DLD1 (cell line): ENCODE measurements at regions not wholly inside any gene's neighbourhood (a gene's known extent, or its start where the extent isn't known, plus 50 kb on each side); places are given as distances from the start of the nearest gene placed in this dataset.

ENCODE experiments used
- in situ Hi-C: cut with HindIII; loops from 2 replicates; pipeline ENCODE4 v1.10.0; 2017; ENCODE audit warnings: low sequenced_read_pairs

DNA sequence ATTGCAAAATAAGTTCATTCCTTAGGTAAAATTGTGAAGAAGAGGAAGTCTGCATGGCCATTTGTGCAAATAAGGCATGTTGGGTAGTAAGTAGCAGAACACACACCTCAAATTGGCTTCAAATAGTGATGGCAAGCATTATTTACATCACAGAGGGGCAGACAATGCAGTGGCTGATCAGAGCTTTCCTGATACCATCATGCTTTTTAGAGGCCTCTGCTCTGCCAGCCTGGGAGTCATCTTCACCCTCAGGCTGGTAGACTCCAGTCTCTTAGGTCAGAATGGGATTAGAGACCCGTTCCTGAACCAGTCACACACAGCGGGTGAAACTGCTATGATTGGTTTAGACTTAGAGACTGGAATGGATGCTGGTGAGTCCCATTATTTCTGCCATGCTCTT, 396.0 kb upstream of the MCTP2 start:
- in situ Hi-C loops, result no loop called here

DNA sequence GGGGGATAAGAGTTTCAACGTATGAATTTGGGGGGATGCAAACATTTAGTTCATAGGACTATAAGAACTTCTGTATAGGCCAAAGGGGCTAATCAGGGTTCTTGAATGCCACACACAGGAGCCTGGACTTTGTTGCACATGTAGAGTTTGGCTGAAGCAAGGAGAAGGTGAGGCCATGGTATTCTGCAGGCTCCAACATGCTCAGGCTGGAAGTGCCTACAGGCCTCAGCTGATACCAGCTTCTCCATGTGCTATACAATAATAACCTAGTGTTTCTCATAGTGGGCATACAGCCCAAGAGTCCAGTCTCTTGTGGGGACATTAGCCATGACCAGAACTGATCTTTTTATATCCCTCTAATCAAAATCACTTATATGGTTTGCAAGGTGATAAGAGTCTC, 399.7 kb upstream of the MCTP2 start:
- in situ Hi-C loops, result no loop called here

DNA sequence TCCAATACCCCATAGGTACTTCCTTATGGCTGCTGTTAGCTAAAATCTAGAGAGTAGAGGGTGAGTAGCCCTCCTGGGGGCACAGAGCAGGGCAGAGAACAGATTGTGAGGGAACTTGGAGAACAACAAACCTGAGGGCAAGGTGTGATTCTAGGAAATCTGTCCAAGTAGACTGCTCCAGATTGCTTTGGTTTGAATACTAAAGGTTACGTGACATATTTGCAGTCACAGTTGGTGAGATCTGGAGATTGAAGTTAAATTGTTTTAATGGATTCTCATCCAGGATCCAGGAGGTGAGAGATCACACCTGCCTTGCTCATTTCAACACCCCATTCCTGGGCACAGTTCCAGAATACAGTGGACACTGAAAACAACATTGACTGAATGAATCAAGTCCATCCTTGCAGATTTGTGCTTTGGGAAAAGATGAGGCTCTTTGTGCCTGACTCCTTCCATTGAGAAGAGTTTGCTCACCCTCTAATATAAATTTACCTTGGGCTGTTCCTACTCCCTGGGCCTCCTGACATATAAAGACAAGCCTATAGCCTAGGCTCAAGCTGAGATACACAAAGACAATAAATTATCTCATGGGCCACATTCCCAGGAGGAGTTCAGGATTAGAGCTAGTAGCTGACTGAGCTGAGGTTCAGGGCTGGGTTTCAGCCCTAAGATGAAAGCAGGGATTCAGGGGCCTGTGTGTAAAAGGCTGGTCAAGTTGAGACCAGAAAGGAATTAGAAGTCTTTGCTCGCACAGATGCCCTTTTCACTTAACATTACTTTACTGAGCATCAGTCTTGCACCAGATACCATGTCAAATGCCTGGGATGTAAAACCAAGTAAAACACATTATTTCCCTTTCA, 400.9 kb upstream of the MCTP2 start:
- in situ Hi-C loops, result no loop called here

DNA sequence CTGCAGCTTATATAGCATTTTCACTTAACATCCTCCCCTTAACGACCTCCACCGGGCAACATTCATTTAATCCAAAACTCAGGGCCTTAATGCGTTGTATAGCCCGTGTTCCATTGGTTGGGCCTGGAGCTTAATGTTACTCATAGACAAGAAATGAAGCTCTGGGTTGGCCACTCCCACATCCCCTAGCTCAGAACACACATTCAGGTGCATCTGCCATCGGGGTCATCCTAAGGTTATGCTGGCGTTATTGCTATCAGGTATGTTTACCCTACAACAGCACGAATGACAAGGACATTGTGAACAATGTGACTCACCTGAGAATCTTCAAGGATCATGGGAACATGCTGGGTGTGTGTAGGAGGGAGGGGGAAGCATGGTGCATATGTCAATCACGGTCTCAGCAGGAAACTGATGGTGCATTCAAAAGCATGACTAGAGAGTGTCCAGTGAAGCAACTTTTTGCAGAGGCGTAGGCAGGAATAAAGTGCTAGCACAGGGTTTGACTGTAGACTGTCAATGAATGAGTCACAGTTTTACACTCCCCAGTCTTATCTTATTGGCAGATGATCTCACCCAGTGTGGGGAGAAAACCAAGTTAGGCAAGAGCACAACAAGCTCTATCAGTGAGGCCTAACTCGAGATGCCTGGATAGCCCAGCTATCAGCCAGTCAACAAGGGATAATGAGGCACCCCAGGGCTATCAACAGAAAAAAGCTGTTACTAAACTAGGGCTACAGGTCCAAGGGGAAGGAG, 402.1 kb upstream of the MCTP2 start:
- in situ Hi-C loops, result no loop called here

DNA sequence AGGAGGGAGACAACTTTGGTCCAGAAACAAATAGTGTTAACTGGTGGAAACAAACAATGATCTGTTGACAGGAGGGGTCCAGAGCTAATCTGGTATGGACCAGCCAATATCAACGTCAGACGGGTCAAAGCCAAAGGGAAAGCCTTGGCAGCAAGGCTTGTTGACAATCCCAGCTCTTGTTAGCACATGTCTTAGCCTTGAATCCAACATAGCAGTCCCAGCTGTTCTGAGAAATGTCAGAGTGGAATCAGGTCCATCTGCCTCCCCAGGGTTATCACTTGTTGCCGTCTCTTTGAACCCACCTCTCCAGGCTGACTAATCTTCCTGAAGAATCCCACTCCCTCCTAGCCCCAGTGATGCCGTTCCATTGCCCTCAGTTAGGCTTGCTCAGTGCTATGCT, 404.6 kb upstream of the MCTP2 start:
- in situ Hi-C loops, result no loop called here

DNA sequence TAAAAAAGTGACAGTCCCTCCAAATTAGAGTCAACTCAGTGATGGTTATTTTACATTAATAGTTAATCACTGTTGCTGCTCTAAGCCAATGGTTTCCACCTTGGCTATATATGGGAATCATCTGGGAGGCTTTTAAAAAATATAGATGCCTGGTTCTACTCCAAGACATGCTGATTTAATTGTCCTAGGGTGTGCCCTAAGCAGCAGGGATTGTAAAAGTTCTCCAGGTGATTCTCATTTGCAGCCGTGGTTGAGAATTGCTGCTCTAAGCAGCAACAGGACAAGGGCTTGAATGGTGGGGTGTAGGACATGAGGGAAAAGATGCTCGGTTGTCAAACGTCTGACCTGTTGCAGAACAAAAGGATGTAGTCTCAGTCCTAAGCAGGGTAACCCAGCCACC, 405.1 kb upstream of the MCTP2 start:
- in situ Hi-C loops, result no loop called here

DNA sequence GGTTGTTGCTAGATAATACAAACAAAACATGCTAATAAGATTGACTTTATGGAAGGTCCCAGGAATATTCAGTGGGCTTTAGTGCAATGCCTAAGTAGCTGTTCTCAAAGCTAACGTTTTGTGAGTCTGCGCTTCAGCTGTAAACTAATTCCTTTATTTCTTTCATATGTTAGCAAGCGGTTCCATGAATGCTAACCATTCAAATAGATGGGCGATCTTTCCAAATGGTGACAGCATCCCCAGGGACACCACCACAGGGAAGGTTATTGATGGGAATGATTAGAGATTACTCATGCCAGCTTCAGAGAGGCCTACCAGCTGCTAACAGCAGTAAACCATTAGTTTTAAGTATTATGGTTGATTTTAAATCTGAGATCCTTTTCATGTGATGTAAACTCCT, 405.7 kb upstream of the MCTP2 start:
- in situ Hi-C loops, result no loop called here

DNA sequence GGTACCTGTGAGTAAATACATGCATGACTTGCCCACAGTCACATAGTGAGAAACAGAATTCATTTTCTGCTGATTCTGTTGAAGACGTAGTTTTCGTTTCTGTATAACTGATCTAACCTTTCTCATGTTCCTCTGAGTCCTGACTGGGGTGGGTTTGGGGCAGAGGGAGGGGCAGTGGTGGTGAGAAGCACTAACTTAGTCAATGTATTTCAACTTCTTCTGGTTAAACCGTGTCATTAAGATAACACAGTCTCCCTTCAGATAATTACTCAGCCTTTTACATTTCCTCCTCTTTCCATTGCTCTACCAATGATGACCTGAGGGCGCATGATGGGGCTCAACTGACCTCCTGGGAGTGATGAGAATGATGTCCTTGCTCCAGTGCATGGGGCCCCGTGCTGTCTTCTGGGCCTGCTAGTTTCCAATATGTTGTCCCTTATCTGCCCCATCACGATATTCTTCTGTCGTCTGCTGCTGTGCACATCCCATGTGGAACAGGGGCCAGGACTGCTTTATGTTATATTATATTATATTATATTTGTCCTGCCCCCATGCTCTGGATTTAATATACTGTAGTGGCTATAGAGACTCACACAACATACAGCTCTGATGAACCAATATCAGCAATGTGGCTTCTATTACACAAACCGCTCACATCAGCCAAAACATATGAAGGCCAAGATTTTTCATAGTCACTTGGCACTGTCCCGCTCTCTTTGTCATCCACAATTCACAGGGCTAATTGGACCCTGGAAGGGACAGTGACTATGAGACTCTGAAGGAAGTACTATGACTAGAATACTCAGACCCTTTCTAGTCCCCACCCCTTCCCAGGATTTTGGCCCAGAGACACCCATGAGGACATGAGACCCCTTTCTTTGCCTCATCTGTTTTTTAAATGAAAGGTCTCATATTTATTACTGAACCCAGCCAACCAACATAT, 407.1 kb upstream of the MCTP2 start:
- in situ Hi-C loops, result no loop called here

DNA sequence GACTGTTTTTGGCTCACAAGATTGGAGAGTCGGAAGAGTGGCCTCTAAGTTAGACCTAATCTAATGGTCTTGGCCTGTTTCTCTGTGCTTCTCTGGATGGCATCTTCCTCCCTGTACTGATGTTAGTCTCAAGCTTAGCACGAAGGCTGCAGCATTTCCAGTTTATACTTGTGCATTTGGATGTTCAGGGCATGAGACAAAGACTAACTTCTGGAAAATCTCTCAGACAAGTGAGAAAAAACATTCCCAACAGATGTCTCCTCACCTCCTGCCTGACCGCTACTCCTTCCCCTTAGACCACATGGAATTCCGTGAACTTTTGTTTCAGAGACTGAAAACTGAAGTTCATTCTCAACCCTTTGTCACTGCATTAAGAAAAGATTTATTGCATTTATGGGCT, 410.8 kb upstream of the MCTP2 start:
- in situ Hi-C loops, result no loop called here

DNA sequence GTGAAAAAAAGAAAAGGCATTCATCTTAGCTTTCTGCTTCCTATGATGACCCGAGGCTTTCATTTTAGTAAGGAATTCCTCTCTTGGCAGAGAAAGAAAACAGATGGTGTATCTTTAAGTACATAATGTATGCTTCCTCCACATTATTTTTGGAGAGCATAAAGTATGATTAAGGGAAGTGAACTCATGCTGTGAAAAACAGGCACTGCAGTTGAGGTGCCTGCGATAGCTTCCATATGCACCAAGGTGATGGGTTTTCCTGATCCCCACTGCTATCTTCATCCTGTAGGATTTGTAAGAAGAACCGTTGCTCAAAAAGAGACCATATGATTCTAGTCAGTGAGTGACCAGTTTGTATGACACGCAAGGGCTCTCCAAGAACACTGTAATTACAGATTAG, 411.5 kb upstream of the MCTP2 start:
- in situ Hi-C loops, result no loop called here

DNA sequence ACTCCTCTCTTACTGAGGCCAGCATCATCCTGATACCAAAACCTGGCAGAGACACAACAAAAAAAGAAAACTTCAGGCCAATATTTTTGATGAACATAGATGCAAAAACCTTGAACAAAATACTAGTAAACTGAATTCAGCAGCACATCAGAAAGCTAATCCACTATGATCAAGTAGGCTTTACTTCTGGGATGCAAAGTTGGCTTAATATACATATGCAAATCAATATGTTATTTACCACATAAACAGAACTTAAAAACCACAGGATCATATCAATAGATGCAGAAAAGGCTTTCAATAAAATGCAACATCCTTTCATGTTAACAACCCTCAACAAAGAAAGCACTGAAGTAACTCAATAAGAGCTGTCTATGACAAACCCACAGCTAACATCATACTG, 414.5 kb upstream of the MCTP2 start:
- in situ Hi-C loops, result no loop called here

DNA sequence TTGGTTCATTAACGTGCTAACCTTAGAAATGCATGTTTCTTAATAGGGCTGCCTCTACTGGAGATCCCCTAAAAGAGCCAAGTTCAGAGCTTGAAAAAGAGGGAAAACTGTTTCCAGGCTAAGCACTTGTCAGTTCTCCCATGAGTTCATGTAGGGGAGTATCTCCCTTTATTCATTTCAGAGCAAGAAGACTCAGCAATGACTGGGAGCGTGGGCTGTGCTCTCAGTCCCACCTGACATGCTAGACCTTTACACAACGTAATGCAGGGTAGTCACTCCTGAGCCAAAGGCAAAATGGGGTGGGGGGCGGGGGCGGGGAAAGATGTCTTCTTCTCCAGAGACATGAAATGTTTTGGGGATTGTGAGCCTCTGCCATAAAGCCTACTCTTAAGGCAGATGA, 420.1 kb upstream of the MCTP2 start:
- in situ Hi-C loops, result no loop called here

DNA sequence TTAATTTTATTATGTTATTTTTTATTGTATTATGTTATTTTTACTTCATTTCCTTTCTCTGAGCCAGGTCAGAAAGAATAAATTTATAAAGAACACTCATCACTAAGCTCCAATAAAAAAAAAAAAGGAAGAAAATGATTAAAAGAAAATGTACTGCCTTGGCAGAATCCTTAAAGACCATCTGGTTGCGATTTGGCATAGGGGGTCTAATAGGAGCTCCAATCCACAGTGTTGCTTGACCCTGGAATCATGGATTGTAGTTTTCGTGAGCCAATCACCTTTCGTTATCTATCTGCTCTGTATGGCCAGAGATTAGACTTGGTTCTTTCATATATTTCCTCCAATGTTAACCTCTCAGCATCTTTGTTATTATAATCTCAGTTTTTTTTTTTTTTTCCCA, 421.8 kb upstream of the MCTP2 start:
- in situ Hi-C loops, result no loop called here

DNA sequence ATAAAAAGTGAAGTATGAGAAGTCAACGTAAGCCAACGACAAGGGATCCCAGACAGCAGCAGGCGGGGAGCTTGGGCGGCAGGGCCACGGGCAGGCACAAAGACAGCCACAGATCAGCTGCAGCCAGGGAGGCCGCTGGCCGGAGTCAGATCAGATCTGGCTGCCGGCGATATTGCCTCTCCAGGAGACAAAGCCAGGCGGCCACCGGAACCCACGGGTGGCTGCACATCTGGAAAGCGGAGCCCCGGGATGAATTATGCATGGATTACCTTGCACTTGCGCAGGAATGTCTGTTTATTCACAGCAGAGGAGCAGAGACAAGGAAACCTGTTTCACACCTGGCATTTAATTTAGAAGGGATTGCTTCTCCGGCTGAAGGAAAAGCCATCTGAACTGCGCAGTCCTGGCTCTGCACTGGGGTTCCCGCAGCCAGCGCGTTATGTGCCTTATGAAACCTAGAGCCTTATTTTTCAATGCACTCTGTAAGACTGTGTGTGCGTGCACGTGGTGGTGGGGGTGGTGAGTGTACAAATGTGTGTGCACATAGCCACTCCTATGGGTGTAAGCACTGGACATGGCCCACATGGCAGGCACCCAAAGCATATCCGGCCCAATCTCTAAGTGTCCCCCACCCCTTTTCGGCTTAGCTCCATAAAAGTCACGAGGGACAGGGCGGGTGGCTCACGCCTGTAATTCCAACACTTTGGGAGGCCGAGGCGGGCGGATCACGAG, 427.8 kb upstream of the MCTP2 start:
- in situ Hi-C loops, result no loop called here

DNA sequence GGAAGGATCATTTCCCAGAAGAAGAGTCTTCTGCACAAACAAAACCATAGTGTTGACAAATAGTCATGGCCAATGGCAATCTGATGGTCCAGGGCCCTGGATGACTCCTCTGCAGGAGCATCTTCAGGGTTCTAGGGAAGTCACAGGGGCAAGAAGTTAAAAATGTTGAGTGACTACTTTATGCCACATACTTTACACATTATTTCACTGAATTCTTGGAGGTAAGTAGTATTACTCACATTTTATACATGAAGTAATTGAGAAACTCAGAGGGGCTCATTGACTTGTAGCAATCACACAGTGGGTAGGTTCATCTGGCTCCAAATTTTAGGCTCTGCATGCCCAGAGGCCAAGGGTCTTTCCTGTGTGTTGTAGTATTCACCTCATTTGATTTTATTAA, 430.2 kb upstream of the MCTP2 start:
- in situ Hi-C loops, result no loop called here

DNA sequence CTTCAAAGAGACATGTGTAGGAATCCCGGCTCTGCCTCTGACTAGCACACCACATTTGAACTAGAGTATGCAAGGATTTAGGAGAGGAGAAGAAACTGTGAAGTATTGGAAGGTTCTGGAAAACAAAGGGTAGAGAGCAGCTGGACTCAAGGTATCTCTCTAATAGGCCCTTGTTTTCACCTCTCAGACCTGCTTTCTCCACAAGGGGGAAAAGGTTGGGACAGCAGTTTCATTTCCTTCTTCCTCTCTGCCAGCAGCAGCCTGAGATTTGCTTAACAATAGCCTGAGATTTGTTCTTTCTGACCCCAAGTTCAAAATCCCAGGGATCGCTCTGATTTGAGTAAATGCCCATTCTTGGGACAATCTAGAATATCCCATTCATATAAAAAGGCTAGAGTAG, 430.6 kb upstream of the MCTP2 start:
- in situ Hi-C loops, result no loop called here

DNA sequence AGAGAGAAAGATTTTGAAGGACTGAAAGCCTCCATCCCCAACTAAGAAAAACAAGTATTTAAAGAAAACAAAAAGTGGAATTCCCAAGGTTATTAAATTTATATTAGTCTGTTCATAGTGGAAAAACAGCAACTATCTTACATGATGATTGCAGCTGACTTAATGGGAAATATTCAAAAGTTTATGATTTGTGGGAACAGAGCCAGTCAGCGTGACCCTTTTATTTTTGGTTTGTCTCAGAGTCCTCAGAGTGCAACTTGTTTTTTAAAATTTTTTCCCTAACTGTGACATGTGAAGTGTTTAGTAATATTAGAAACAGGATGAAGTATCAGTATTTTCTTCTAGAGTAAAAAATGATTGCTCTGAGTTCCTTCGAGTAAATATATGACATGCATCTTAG, 441.9 kb upstream of the MCTP2 start:
- in situ Hi-C loops, result no loop called here

DNA sequence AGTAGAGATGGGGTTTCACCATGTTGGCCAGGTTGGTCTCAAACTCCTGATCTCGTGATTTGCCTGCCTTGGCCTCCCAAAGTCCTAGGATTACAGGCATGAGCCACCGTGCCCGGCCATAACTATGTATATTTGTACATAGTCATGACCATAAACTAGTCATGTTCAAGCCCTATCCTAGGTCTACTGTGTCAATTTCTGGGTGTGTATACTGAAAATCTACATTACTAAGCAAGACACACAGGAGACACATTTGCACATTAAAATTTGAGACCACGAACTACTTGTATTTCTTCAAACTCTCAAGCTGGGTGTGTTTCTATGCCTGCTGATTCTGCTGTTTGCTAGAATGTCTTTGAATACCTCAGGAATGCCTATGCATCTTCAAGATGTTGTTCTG, 451.3 kb upstream of the MCTP2 start:
- in situ Hi-C loops, result no loop called here

DNA sequence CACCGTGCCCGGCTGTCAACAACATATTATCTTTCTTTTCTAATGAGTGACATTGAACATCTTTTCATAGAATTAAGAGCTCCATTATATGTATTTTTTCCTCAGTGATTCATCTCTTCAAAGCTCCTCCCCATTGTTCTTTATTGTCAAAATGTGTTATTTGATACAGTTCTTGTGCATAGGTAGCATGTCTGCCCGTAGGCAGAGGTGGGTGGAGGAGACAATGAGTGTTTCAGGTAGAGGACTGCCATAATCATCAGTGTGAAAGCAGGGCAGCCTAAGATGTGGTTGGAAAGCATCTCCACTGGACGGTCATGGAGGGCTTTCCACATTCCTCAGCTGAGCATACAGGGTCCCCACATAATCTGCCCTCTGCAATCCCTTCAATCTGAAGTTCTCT, 452.0 kb upstream of the MCTP2 start:
- in situ Hi-C loops, result no loop called here

DNA sequence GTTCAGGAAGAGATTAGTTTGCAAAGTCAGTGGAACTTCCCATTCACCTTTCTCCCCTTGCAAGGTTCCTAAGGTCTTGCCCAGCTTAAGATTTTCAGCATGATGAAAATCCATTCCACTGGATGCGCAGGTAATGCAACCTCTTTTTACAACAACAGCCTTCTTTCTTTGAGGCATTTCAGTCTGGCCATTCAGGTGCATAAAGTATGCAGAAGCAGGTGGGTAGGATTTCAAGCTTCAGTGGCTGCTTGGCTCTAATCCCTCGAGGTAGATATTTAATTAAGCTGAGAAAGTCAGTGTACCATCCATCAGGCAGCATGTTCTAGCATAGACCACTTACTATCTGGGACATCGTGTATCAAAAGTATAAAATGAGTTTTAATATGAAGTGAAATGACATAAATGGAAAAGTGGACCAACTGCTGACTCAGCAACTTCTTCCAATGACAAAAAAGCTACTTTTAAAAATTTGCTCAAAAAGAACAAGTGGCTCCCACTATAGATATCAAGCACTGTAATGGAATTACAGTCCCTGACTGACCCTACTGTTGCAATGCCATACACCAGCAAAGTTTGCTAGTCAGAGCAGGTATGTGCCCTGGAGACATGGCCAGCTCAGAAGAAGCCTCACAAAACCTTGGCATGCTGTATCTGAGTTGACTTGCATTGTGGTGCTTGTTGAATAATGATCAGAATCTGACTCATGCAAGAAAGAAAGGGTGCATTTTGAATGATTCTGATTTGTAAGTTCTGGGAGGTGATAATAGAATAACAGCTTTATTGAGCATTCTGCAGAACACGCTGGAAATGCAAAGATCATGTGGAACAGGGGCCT, 459.9 kb upstream of the MCTP2 start:
- in situ Hi-C loops, result no loop called here
